SK-N-SH treated with all-trans-retinoic acid at 6 μM for 48 hours (cell line): ENCODE measurements at regions not wholly inside any gene's neighbourhood (a gene's known extent, or its start where the extent isn't known, plus 50 kb on each side); places are given as distances from the start of the nearest gene placed in this dataset.

Experiments used
- ARNTL ChIP-seq: fragments of 450-650 bp; formaldehyde crosslinking; IDR thresholded peaks from 2 replicates; pipeline ENCODE4 v1.5.0; 2020; ENCODE audit warnings: low read depth, mild to moderate bottlenecking, moderate library complexity, borderline replicate concordance
- ISL1 ChIP-seq: fragments of 250-450 bp; sonication (Bioruptor Pico); IDR thresholded peaks from 2 replicates; pipeline ENCODE4 v2.1.2; 2022; ENCODE audit warnings: mild to moderate bottlenecking, moderate library complexity
- ZFP3 ChIP-seq: fragments of 250-450 bp; sonication (Bioruptor Pico); IDR thresholded peaks from 2 replicates; pipeline ENCODE4 v1.5.0; 2020; ENCODE audit warnings: mild to moderate bottlenecking, moderate library complexity
- ZFP30 ChIP-seq: fragments of 450-650 bp; formaldehyde crosslinking; IDR thresholded peaks from 2 replicates; pipeline ENCODE4 v1.5.0; 2022; ENCODE audit warnings: mild to moderate bottlenecking, moderate library complexity
- ZNF70 ChIP-seq: fragments of 450-650 bp; formaldehyde crosslinking; IDR thresholded peaks from 2 replicates; pipeline ENCODE4 v1.5.0; 2020; ENCODE audit warnings: mild to moderate bottlenecking, moderate library complexity
- ZNF8 ChIP-seq: fragments of 450-650 bp; formaldehyde crosslinking; IDR thresholded peaks from 2 replicates; pipeline ENCODE4 v1.5.0; 2020; ENCODE audit warnings: mild to moderate bottlenecking, moderate library complexity
- TF ChIP-seq, protein P1 (sequence below): fragments of 250-450 bp; sonication (Bioruptor Pico); IDR thresholded peaks from 2 replicates; pipeline ENCODE4 v1.5.1; 2021; ENCODE audit warnings: mild to moderate bottlenecking, moderate library complexity
- TF ChIP-seq, protein P2 (sequence below): fragments of 250-450 bp; sonication (Bioruptor Pico); IDR thresholded peaks from 2 replicates; pipeline ENCODE4 v1.8.0; 2020; ENCODE audit warnings: mild to moderate bottlenecking, moderate library complexity, borderline replicate concordance

DNA sequence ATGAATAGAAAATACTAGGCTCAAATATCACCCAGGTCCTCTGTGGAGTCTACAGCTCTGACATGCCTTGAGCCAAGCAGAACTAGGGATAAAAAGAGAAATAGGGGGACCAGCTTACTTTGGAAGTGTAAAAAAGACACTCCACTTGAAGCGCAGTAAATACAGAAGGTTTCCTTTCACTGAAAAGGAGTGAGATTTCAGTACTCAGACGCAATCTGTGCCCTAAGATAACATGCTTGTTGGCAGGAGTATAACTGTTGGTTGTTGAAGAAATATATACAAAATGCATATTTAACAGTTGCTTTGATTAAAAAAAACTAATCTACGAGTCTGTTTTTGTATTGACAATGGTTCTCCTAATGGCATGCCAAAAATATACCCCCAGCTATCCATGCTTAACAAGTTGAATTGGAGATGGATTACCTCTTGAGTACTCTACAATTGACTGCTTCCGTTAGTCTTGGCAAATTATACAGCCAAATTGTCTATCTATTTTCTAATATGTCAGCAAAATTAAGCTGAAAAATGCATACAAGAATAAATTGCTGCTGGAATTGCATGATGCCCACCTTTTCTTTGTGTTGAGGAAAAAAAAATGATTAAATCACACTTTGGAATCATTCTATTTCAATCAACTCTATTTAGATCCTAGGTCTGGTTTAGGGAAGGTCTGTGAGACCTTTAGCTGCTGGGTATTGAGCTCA lies 91.6 kb downstream of the FAT3 start:
- TF ChIP-seq ZFP3 (CRISPR knock-in tag), result no peak
- no peak for TF ChIP-seq ZFP30
- TF ChIP-seq ARNTL (CRISPR knock-in tag), result no peak
- no peak for TF ChIP-seq ZNF70 (CRISPR knock-in tag)
- TF ChIP-seq ISL1 (CRISPR knock-in tag), result no peak
- TF ChIP-seq, protein P1, sequence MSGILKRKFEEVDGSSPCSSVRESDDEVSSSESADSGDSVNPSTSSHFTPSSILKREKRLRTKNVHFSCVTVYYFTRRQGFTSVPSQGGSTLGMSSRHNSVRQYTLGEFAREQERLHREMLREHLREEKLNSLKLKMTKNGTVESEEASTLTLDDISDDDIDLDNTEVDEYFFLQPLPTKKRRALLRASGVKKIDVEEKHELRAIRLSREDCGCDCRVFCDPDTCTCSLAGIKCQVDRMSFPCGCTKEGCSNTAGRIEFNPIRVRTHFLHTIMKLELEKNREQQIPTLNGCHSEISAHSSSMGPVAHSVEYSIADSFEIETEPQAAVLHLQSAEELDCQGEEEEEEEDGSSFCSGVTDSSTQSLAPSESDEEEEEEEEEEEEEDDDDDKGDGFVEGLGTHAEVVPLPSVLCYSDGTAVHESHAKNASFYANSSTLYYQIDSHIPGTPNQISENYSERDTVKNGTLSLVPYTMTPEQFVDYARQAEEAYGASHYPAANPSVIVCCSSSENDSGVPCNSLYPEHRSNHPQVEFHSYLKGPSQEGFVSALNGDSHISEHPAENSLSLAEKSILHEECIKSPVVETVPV, result no peak
- TF ChIP-seq ZNF8 (CRISPR knock-in tag), result no peak
- TF ChIP-seq, protein P2, sequence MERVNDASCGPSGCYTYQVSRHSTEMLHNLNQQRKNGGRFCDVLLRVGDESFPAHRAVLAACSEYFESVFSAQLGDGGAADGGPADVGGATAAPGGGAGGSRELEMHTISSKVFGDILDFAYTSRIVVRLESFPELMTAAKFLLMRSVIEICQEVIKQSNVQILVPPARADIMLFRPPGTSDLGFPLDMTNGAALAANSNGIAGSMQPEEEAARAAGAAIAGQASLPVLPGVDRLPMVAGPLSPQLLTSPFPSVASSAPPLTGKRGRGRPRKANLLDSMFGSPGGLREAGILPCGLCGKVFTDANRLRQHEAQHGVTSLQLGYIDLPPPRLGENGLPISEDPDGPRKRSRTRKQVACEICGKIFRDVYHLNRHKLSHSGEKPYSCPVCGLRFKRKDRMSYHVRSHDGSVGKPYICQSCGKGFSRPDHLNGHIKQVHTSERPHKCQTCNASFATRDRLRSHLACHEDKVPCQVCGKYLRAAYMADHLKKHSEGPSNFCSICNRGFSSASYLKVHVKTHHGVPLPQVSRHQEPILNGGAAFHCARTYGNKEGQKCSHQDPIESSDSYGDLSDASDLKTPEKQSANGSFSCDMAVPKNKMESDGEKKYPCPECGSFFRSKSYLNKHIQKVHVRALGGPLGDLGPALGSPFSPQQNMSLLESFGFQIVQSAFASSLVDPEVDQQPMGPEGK, result no peak
